ENCODE measurements at regions not wholly inside any gene's neighbourhood (a gene's known extent, or its start where the extent isn't known, plus 50 kb on each side); places are given as distances from the start of the nearest gene placed in this dataset.
"Not testable (repeated sequence)": the region's sequence is repeated elsewhere in the genome, so short reads cannot be mapped to it uniquely, and the experiment has no call there.

- no peak for DNase-seq (ENCODE audit: low read depth)
These were observed 153.1 kb upstream of the JUN start for GRCh38 chr1:58936973-58937372.

- no peak for DNase-seq (ENCODE audit: low read depth)
These were observed 155.3 kb upstream of the JUN start for GRCh38 chr1:58939146-58939545.

- no peak for DNase-seq (ENCODE audit: low read depth)
These were observed 156.0 kb upstream of the JUN start for GRCh38 chr1:58939666-58940370.

- DNase-seq (ENCODE audit: low read depth), result no peak
These were observed 157.8 kb upstream of the JUN start for GRCh38 chr1:58941471-58942289.

GRCh38 chr1:58942759-58943191 is 158.9 kb upstream of the JUN start:
- no peak for DNase-seq (ENCODE audit: low read depth)

GRCh38 chr1:58943776-58944175 is 159.9 kb upstream of the JUN start:
- DNase-seq (ENCODE audit: low read depth), result no peak

- DNase-seq (ENCODE audit: low read depth), result no peak
These were observed 160.6 kb upstream of the JUN start for GRCh38 chr1:58944439-58944838.

GRCh38 chr1:58946390-58946789 is 162.5 kb upstream of the JUN start:
- no peak for DNase-seq (ENCODE audit: low read depth)

- DNase-seq (ENCODE audit: low read depth), result no peak
These were observed 164.8 kb upstream of the JUN start for GRCh38 chr1:58948671-58949070.

- no peak for DNase-seq (ENCODE audit: low read depth)
These were observed 165.8 kb upstream of the JUN start for GRCh38 chr1:58949551-58950220.

- no peak for DNase-seq (ENCODE audit: low read depth)
These were observed 167.1 kb upstream of the JUN start for GRCh38 chr1:58950897-58951296.

GRCh38 chr1:58953951-58954350 is 170.1 kb upstream of the JUN start:
- DNase-seq (ENCODE audit: low read depth), result not testable (repeated sequence)

GRCh38 chr1:58963287-58963686 is 179.4 kb upstream of the JUN start:
- DNase-seq (ENCODE audit: low read depth), result not testable (repeated sequence)

GRCh38 chr1:58964428-58964827 is 180.6 kb upstream of the JUN start:
- no peak for DNase-seq (ENCODE audit: low read depth)

GRCh38 chr1:58964880-58965279 is 181.0 kb upstream of the JUN start:
- no peak for DNase-seq (ENCODE audit: low read depth)

GRCh38 chr1:58966103-58966916 is 182.5 kb upstream of the JUN start:
- no peak for DNase-seq (ENCODE audit: low read depth)

GRCh38 chr1:58966917-58967740 is 183.3 kb upstream of the JUN start:
- DNase-seq (ENCODE audit: low read depth), result no peak

- no peak for DNase-seq (ENCODE audit: low read depth)
These were observed 184.6 kb upstream of the JUN start for GRCh38 chr1:58968360-58968952.

GRCh38 chr1:58969176-58969575 is 185.3 kb upstream of the JUN start:
- DNase-seq (ENCODE audit: low read depth), result not testable (repeated sequence)

- no peak for DNase-seq (ENCODE audit: low read depth)
These were observed 187.8 kb upstream of the JUN start for GRCh38 chr1:58971629-58972140.

Measured in stimulated activated CD8-positive, alpha-beta memory T cell treated with anti-CD3 and anti-CD28 coated beads, Interleukin-15, amount 100 ng/mL, for 1 hour (primary cell).